ENCODE measurements at regions not wholly inside any gene's neighbourhood (a gene's known extent, or its start where the extent isn't known, plus 50 kb on each side); places are given as distances from the start of the nearest gene placed in this dataset.

GRCh38 chr6:148104131-148104530 lies 238.5 kb upstream of the SASH1 start:
- H3K4me3 ChIP-seq = no peak overlapping the region
- ATAC-seq = no peak
- TF ChIP-seq CTCF (IDR thresholded peaks at IDR 0.05) = no peak
- no peak for DNase-seq
- WGBS, 2 donors = 90 to 91% methylated on average over 3 of the region's 3 CpGs
- intact Hi-C loops (cut with DNase I) = no loop called here
- no peak overlapping the region for H3K27ac ChIP-seq
- H3K36me3 ChIP-seq = no peaks in the 10 kb centered on the region
- no peaks in the 10 kb centered on the region for H3K9me3 ChIP-seq
- no peaks in the 10 kb centered on the region for H3K27me3 ChIP-seq
- H3K4me1 ChIP-seq = no peaks in the 10 kb centered on the region

DNA sequence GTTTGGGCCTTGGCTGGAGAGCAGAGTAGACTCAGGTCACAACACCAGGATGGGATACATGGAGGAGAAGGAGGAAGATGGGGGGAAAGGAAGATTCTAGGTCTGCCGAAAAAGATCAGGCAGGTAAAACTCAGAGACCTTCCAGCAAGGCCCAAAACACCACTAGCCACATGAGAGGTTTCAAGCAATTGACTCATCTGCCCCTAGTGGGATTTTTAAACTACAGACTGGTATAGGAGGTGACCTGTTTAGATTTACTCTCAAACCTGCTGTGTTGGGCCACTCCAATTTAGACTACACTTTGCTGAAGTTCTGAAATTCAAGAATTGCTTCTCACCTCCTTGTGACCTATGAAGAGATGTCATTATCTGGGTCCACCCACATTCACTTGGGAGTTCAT lies 236.9 kb upstream of the SASH1 start:
- no peak for ATAC-seq
- intact Hi-C loops (cut with DNase I) = no loop called here
- Histone ChIP-seq H3K27ac (no peak overlapping the region), H3K4me1 (no peaks in the 10 kb centered on the region), H3K36me3 (no peaks in the 10 kb centered on the region), H3K27me3 (no peaks in the 10 kb centered on the region), H3K4me3 (no peak overlapping the region), H3K9me3 (peaks cover 0 to 1% (median 0%) of the 10 kb centered on the region in 11 donors)
- no peak for TF ChIP-seq CTCF (IDR thresholded peaks at IDR 0.05)
- WGBS, 2 donors = 90 to 97% methylated on average over 1 of the region's 1 CpG
- no peak for DNase-seq

DNA sequence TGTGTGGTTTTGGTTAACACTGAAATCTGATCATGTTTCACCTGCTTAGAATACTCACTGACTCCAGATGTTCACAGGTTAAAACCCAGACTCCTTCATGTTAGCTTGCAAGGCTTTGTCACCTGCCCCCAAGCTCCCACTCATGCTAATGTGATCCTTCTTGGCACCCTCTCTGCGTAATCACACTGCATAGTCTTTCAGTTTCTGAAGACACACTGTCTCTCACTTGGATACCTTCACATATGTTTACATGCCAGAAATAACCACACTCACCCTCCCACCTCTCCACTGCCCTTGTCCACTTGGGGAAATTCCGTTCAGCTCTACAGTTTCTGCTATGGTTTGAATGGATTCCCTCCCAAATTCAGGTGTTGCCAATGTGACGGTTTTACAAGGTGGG lies 234.7 kb upstream of the SASH1 start:
- intact Hi-C loops (cut with DNase I) = no loop called here
- no peak for TF ChIP-seq CTCF (IDR thresholded peaks at IDR 0.05)

DNA sequence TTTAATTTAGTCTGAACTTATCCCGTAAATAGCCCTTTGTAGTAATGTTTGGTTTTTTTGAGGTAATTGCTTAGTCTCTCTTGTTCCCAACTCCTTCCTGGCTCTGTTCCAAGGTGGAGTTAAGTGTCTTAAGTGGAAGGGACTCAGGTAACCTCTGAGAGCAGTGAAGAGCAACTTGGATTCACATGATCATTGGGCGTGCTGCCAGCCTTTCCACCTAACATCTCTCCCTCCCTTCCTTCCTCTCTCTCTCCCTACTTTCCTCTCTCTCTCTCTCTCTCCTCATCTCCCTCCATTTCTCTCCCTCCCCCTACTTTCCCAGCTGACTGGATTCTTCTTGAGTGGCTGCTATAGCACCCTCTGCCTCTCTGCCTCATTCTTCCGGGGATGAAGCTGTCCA lies 232.9 kb upstream of the SASH1 start:
- H3K27ac ChIP-seq = no peak overlapping the region
- peaks cover 0 to 6% (median 0%) of the 10 kb centered on the region in 11 donors for H3K9me3 ChIP-seq
- H3K27me3 ChIP-seq = no peaks in the 10 kb centered on the region
- 81 to 84% methylated on average over 3 of the region's 3 CpGs for WGBS, 2 donors
- DNase-seq (no peak), ATAC-seq (no peak)
- H3K4me1 ChIP-seq = no peaks in the 10 kb centered on the region
- no peak overlapping the region for H3K4me3 ChIP-seq
- intact Hi-C loops (cut with DNase I) = no loop called here
- no peak for TF ChIP-seq CTCF (IDR thresholded peaks at IDR 0.05)
- no peaks in the 10 kb centered on the region for H3K36me3 ChIP-seq

More for the DNA sequence above, 234.7 kb upstream of the SASH1 start:
- DNase-seq (no peak), ATAC-seq (no peak)
- no peak overlapping the region for H3K27ac ChIP-seq
- H3K4me3 ChIP-seq = no peak overlapping the region
- no peaks in the 10 kb centered on the region for H3K4me1 ChIP-seq
- WGBS, 2 donors = 90 to 91% methylated on average over 3 of the region's 3 CpGs
- H3K36me3 ChIP-seq = no peaks in the 10 kb centered on the region
- no peaks in the 10 kb centered on the region for H3K27me3 ChIP-seq
- H3K9me3 ChIP-seq = peaks cover 0 to 6% (median 0%) of the 10 kb centered on the region in 11 donors

DNA sequence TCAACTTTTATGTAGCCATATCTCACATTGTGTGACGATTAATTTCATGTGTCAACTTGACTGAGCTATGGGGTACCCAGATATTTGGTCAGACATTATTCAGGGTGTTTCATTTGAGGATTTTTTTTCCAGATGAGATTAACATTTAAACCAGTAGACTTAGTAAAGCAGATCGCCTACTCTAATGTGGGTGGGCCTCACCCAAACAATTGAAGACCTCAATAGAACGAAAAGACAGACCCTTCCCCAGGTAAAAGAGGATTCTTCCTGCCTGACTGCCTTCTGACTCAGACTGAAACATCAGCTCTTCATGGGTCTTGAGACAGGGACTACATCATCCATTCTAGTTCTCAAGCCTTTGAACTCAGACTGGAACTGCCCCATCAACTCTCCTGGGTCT lies 231.7 kb upstream of the SASH1 start:
- Histone ChIP-seq H3K27ac (no peak overlapping the region), H3K4me3 (no peak overlapping the region), H3K9me3 (peaks cover 0 to 6% (median 0%) of the 10 kb centered on the region in 11 donors), H3K36me3 (no peaks in the 10 kb centered on the region), H3K4me1 (no peaks in the 10 kb centered on the region), H3K27me3 (no peaks in the 10 kb centered on the region)
- 93 to 95% methylated on average over 3 of the region's 3 CpGs for WGBS, 2 donors
- TF ChIP-seq CTCF (IDR thresholded peaks at IDR 0.05) = no peak
- intact Hi-C loops (cut with DNase I) = no loop called here
- DNase-seq (no peak), ATAC-seq (no peak)

Data from heart right ventricle (tissue), 16 donors.